ENCODE measurements at regions not wholly inside any gene's neighbourhood (a gene's known extent, or its start where the extent isn't known, plus 50 kb on each side); places are given as distances from the start of the nearest gene placed in this dataset.

- no peak overlapping the region for H3K27ac Mint-ChIP-seq
- H3K27me3 Mint-ChIP-seq: no peaks in the 10 kb centered on the region
- no peaks in the 10 kb centered on the region for H3K9me3 Mint-ChIP-seq
- H3K36me3 Mint-ChIP-seq: no peaks in the 10 kb centered on the region
- no peak overlapping the region for H3K4me3 Mint-ChIP-seq
- no peak for DNase-seq (ENCODE audit: extremely low spot score, unreplicated experiment)
- no peaks in the 10 kb centered on the region for H3K4me1 Mint-ChIP-seq (ENCODE audit: unreplicated experiment)
- TF ChIP-seq CTCF (conservative IDR thresholded peaks at IDR 0.05): no peak
Measured at GRCh38 chr11:25612806-25613205, 719.1 kb upstream of the ANO3 start.

GRCh38 chr11:25613451-25613850, 718.5 kb upstream of the ANO3 start:
- no peak overlapping the region for H3K27ac Mint-ChIP-seq
- H3K4me3 Mint-ChIP-seq: no peak overlapping the region
- no peaks in the 10 kb centered on the region for H3K9me3 Mint-ChIP-seq
- TF ChIP-seq CTCF (conservative IDR thresholded peaks at IDR 0.05): no peak
- no peaks in the 10 kb centered on the region for H3K4me1 Mint-ChIP-seq (ENCODE audit: unreplicated experiment)
- no peaks in the 10 kb centered on the region for H3K36me3 Mint-ChIP-seq
- DNase-seq (ENCODE audit: extremely low spot score, unreplicated experiment): no peak
- no peaks in the 10 kb centered on the region for H3K27me3 Mint-ChIP-seq

- TF ChIP-seq CTCF (conservative IDR thresholded peaks at IDR 0.05): no peak
- H3K27ac Mint-ChIP-seq: no peak overlapping the region
- H3K9me3 Mint-ChIP-seq: no peaks in the 10 kb centered on the region
- H3K27me3 Mint-ChIP-seq: no peaks in the 10 kb centered on the region
- H3K4me1 Mint-ChIP-seq (ENCODE audit: unreplicated experiment): no peaks in the 10 kb centered on the region
- no peaks in the 10 kb centered on the region for H3K36me3 Mint-ChIP-seq
- H3K4me3 Mint-ChIP-seq: no peak overlapping the region
- no peak for DNase-seq (ENCODE audit: extremely low spot score, unreplicated experiment)
Measured at GRCh38 chr11:25613865-25614264, 718.1 kb upstream of the ANO3 start.

GRCh38 chr11:25615069-25615468, 716.9 kb upstream of the ANO3 start:
- no peak for DNase-seq (ENCODE audit: extremely low spot score, unreplicated experiment)
- TF ChIP-seq CTCF (conservative IDR thresholded peaks at IDR 0.05): no peak
- no peaks in the 10 kb centered on the region for H3K27me3 Mint-ChIP-seq
- no peak overlapping the region for H3K27ac Mint-ChIP-seq
- H3K36me3 Mint-ChIP-seq: no peaks in the 10 kb centered on the region
- no peak overlapping the region for H3K4me3 Mint-ChIP-seq
- H3K9me3 Mint-ChIP-seq: no peaks in the 10 kb centered on the region
- H3K4me1 Mint-ChIP-seq (ENCODE audit: unreplicated experiment): no peaks in the 10 kb centered on the region

- H3K27ac Mint-ChIP-seq: no peak overlapping the region
- no peak for TF ChIP-seq CTCF (conservative IDR thresholded peaks at IDR 0.05)
- no peaks in the 10 kb centered on the region for H3K4me1 Mint-ChIP-seq (ENCODE audit: unreplicated experiment)
- H3K9me3 Mint-ChIP-seq: no peaks in the 10 kb centered on the region
- DNase-seq (ENCODE audit: extremely low spot score, unreplicated experiment): no peak
- H3K36me3 Mint-ChIP-seq: no peaks in the 10 kb centered on the region
- no peak overlapping the region for H3K4me3 Mint-ChIP-seq
- no peaks in the 10 kb centered on the region for H3K27me3 Mint-ChIP-seq
Measured at GRCh38 chr11:25615841-25616240, 716.1 kb upstream of the ANO3 start.

GRCh38 chr11:25625094-25625493, 706.8 kb upstream of the ANO3 start:
- H3K4me3 Mint-ChIP-seq: no peak overlapping the region
- DNase-seq (ENCODE audit: extremely low spot score, unreplicated experiment): no peak
- TF ChIP-seq CTCF (conservative IDR thresholded peaks at IDR 0.05): no peak
- no peaks in the 10 kb centered on the region for H3K36me3 Mint-ChIP-seq
- no peaks in the 10 kb centered on the region for H3K27me3 Mint-ChIP-seq
- H3K4me1 Mint-ChIP-seq (ENCODE audit: unreplicated experiment): no peaks in the 10 kb centered on the region
- H3K9me3 Mint-ChIP-seq: no peaks in the 10 kb centered on the region
- H3K27ac Mint-ChIP-seq: no peak overlapping the region

All from type B pancreatic cell (in vitro differentiated cells).